HG03442 (cell line): ENCODE measurements at regions not wholly inside any gene's neighbourhood (a gene's known extent, or its start where the extent isn't known, plus 50 kb on each side); places are given as distances from the start of the nearest gene placed in this dataset.
A peak's percentile ranks its signal among the peaks of the same experiment; 100 is the strongest.
"Not testable (repeated sequence)": the region's sequence is repeated elsewhere in the genome, so short reads cannot be mapped to it uniquely, and the experiment has no call there.

Source experiments
- ATAC-seq: cut with Tn5 transposase; IDR thresholded peaks from one replicate; pipeline ENCODE4 v1.9.1; 2021; ENCODE audit warnings: mild to moderate bottlenecking, moderate library complexity; ENCODE audit not compliant: unreplicated experiment

GRCh38 chr2:242089213-242089549, 219.7 kb downstream of the RTP5 start:
- ATAC-seq, result not testable (repeated sequence)

- not testable (repeated sequence) for ATAC-seq
Measured at GRCh38 chr2:242097278-242097677, 227.7 kb downstream of the RTP5 start.

- ATAC-seq, result no peak
Measured at GRCh38 chr2:242098034-242098433, 228.5 kb downstream of the RTP5 start.

- ATAC-seq, result peak; percentile 52
Measured at GRCh38 chr2:242098445-242099128, 229.1 kb downstream of the RTP5 start.

DNA sequence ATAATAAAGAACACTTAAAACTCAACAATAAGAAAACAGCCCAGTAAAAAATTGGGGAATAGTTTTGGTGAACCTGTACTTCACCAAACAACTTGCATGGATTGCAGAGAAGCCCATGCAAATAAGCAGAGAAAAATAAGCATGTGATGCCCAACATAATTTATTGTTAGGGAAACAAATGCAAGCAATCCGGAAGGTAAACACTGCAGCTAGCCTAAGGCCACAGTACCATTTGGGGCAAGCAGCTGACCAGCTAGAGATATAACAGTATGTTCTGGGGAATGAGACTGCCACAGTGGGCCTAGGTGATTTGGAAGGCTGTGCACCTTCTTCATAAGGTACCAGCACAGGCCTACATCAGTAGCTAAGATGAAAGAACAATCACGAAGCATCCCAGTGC, 233.6 kb downstream of the RTP5 start:
- not testable (repeated sequence) for ATAC-seq

DNA sequence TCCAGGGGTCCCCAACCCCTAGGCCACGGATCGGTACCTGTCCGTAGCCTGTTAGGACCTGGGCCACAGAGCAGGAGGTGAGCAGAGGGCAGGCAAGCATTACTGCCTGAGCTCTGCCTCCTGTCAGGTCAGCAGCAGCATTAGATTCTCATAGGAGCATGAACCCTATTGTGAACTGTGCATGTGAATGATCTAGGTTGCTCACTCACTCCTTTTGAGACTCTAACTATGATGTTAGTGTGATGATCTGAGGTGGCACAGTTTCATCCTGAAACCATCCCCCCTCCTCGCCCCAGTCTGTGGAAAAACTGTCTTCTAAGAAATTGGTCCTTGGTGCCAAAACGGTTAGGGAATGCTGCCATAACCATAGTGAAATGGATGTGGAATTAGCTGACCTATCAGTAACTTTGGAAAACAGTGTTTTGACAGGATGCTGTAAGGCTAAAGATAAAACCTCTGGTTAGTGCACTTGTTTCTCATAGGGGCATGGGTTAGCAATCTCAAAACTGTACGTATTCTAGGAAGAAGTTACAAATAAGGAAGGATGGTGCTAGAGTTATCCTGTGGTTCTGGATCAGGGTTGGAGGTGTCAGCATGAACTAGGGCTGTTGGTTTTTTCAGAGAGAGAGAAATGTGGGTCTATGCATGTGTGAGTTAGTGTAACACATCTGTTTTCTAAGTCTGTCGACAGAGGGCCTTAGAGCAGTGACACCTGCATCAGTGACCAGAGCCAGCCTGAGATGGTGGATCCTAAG, 234.8 kb downstream of the RTP5 start:
- not testable (repeated sequence) for ATAC-seq

DNA sequence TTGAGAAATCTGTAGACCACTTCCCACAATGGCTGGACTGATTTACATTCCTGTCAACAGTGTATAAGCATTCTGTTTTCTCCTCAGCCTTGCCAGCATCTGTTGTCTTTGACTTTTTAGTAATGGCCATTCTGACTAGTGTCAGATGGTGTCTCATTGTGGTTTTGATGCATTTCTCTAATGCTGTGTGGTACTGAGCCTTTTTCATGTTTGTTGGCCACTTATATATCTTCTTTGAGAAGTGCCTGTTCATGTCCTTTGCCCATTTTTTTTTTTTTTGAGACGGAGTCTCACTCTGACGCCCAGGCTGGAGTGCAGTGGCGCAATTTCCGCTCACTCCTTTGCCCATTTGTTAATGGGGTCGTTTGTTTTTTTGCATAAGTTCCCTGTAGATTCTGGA, 237.5 kb downstream of the RTP5 start:
- not testable (repeated sequence) for ATAC-seq

- ATAC-seq, result not testable (repeated sequence)
Measured at GRCh38 chr2:242108797-242109500, 239.4 kb downstream of the RTP5 start.

DNA sequence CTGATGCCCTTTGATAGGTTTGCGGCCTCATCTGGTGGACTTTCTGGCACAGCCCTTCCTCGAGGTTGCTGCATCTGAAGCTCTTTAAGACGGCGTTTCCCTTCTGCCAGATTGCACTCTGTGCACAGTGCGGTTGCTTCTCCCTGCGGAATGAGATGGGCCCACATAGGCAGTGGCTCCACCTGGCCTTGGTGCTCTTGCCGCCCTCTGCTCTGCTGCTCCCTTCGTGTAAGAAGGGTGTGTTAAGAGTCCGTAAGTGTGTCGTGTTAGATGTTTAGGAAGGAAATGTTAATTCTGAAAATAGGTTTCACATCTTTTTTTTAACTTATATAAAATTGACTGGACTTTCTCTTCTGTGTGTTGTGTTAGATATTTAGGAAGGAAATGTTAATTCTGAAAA, 240.3 kb downstream of the RTP5 start:
- ATAC-seq, result not testable (repeated sequence)

DNA sequence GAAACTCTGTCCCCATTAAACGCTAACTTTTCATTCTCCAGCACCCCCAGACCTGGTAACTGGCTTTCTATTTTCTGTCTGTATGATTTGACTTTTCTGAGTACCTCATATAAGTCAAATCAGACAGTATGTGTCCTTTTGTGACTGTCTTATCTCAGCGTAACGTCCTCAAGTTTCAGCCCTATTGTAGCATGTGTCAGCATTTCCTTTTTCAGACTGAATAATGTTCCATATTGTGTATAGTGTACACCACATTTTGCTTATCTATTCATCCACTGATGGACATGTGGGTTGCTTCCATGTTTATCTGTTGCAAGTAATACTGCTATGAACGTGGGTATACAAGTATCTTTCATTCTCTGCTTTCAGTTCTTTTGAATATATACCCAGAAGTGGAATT, 242.4 kb downstream of the RTP5 start:
- ATAC-seq, result not testable (repeated sequence)

DNA sequence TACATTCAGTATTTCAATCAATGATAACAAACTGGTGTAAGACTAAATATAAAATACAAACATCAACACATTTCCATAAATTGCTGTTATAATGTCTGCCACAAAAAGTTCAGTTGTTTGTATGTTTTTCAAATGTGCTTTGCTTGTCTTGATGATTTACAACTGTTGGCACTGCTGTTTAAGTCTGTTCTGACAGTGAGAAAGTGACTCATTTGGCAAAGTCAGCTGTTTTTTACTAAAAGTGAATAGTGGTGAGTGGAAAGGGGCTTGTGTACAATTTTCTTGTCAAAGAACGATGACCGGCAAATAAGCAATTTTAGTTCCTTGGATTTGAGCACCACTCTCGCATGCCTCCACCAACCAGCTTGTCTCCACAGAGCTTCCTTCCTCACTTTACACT, 244.0 kb downstream of the RTP5 start:
- ATAC-seq, result not testable (repeated sequence)

DNA sequence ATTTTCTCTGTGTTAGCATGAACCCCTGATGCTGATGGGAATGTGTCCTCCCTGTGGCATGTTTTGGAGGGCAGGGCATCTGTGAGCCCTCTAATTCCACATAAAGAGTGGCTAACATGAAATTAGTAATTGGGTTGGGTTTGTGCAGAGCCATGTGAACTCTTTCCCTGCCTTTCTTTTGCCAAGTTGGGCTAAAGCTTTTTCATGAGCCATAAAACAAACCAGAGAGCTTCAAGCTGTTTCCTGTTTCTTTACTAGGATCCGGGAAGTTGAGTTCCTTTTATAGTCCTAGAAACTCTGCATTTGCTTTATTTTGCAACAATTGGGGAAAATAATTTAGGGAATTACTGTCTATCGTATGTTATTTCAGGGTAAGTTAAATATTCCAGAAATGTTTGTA, 247.1 kb downstream of the RTP5 start:
- ATAC-seq, result not testable (repeated sequence)

GRCh38 chr2:242117305-242117704, 247.8 kb downstream of the RTP5 start:
- not testable (repeated sequence) for ATAC-seq

DNA sequence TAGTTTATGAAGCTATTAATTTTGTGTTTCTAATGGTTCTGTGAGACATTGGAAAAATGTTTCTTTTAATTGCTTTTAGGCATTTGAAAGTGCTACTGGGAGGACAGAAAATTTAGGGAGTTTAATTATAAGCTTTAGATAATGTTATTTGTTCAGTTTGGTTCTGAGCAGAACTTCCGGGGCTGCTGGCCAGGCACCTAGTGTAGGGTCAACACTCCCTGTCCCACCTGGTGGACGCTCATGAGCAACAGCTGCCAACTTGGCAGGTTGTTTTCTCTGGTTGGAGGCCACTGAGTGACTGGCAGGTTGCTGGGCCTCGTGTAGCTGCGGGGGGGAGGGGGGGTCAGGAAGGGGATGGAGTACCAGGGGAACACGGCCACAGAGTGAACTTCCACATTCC, 250.2 kb downstream of the RTP5 start:
- not testable (repeated sequence) for ATAC-seq

GRCh38 chr2:242130682-242131081, 261.2 kb downstream of the RTP5 start:
- not testable (repeated sequence) for ATAC-seq

GRCh38 chr2:242159921-242160320, 290.4 kb downstream of the RTP5 start:
- ATAC-seq, result not testable (repeated sequence)

DNA sequence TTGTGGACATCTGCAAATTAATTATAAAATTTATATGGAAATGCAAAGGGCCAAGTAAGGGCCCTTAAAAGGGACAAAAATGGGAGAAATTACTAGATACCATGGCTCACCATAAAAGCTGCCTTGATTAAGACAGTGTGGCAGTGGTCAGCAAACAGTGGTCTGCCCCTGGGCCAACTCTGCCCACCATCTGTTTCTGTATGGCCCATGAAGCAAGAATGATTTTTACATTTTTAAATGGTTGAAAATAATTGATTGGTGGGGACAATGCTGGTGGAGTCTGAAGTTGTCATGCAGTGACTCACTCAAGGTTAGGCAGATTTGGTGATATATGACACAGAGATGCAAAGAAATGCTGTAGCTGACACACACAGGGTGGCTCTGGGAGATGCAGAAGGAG, 295.6 kb downstream of the RTP5 start:
- not testable (repeated sequence) for ATAC-seq

DNA sequence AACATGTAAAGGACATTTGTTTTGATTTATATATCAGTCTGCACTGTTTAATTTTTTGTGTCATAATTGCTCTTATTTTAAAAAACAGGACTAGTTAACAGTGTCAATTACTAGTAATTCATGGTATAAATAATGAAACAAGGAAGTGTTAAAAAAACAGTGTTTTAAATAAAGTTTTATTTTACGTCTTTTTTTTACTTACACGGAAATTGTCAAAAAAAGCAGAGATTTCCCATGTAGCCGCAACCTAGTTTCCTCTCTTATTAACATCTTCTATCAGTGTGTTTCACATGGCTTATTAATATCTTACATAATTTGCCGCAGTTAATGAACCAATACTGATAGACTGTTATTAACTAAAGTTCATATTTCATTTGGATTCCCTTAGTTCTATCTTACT, 301.8 kb downstream of the RTP5 start:
- not testable (repeated sequence) for ATAC-seq
